ENCODE measurements at regions not wholly inside any gene's neighbourhood (a gene's known extent, or its start where the extent isn't known, plus 50 kb on each side); places are given as distances from the start of the nearest gene placed in this dataset.

GRCh38 chr5:52269859-52270258 is 517.9 kb upstream of the ITGA1 start:
- Histone ChIP-seq H3K9ac (no peak overlapping the region), H3K4me1 (peaks cover 15% of the 10 kb centered on the region), H3K4me2 (no peak overlapping the region), H3K27me3 (no peaks in the 10 kb centered on the region), H3K4me3 (no peak overlapping the region), H3K27ac (no peak overlapping the region), H2AFZ (replicated peaks) (no peak overlapping the region), H3K36me3 (no peaks in the 10 kb centered on the region), H3F3A (ENCODE audit: low read depth) (no peaks in the 10 kb centered on the region), H4K20me1 (ENCODE audit: low read depth) (no peaks in the 10 kb centered on the region), H3K9me3 (ENCODE audit: low read depth) (no peaks in the 10 kb centered on the region), H3K79me2 (ENCODE audit: low read depth) (no peaks in the 10 kb centered on the region)
- Mint-ChIP-seq H3K27ac (no peak overlapping the region), H3K9me3 (peaks cover 3% of the 10 kb centered on the region), H3K4me1 (peaks cover 8% of the 10 kb centered on the region), H3K36me3 (no peaks in the 10 kb centered on the region), H3K4me3 (no peak overlapping the region), H3K27me3 (ENCODE audit: insufficient read depth, low read depth) (peaks cover 19% of the 10 kb centered on the region)
- no peak for DNase-seq (ENCODE audit: low spot score)
- TF ChIP-seq EZH2phosphoT487 (IDR thresholded peaks at IDR 0.05): no peak
- TF ChIP-seq EZH2 (IDR thresholded peaks at IDR 0.05): no peak
- no peak for TF ChIP-seq CTCF (IDR thresholded peaks at IDR 0.05)

GRCh38 chr5:52275639-52276038 is 512.1 kb upstream of the ITGA1 start:
- peaks cover 18% of the 10 kb centered on the region for H3K4me1 Mint-ChIP-seq
- no peaks in the 10 kb centered on the region for H4K20me1 ChIP-seq (ENCODE audit: low read depth)
- H3K4me2 ChIP-seq: no peak overlapping the region
- no peaks in the 10 kb centered on the region for H3K9me3 ChIP-seq (ENCODE audit: low read depth)
- no peak overlapping the region for H3K4me3 ChIP-seq
- peaks cover 6% of the 10 kb centered on the region for H3K4me1 ChIP-seq
- H3K27ac Mint-ChIP-seq: no peak overlapping the region
- TF ChIP-seq EZH2 (IDR thresholded peaks at IDR 0.05) (no peak), CTCF (IDR thresholded peaks at IDR 0.05) (no peak), EZH2phosphoT487 (IDR thresholded peaks at IDR 0.05) (no peak)
- peaks cover 16% of the 10 kb centered on the region for H3K9me3 Mint-ChIP-seq
- no peaks in the 10 kb centered on the region for H3K36me3 Mint-ChIP-seq
- H3K36me3 ChIP-seq: no peaks in the 10 kb centered on the region
- H3K27me3 Mint-ChIP-seq (ENCODE audit: insufficient read depth, low read depth): peaks cover 18% of the 10 kb centered on the region
- H3K79me2 ChIP-seq (ENCODE audit: low read depth): no peaks in the 10 kb centered on the region
- H3K4me3 Mint-ChIP-seq: no peak overlapping the region
- H3K9ac ChIP-seq: no peak overlapping the region
- H2AFZ ChIP-seq (replicated peaks): no peak overlapping the region
- no peak overlapping the region for H3K27ac ChIP-seq
- no peaks in the 10 kb centered on the region for H3K27me3 ChIP-seq
- H3F3A ChIP-seq (ENCODE audit: low read depth): no peaks in the 10 kb centered on the region
- no peak for DNase-seq (ENCODE audit: low spot score)

- H3K4me2 ChIP-seq: peak overlapping the region; percentile 18
- no peaks in the 10 kb centered on the region for H3K9me3 ChIP-seq (ENCODE audit: low read depth)
- peak; percentile 31 for DNase-seq (ENCODE audit: low spot score)
- H3K36me3 Mint-ChIP-seq: no peaks in the 10 kb centered on the region
- TF ChIP-seq EZH2 (IDR thresholded peaks at IDR 0.05): no peak
- TF ChIP-seq EZH2phosphoT487 (IDR thresholded peaks at IDR 0.05): no peak
- no peak for TF ChIP-seq CTCF (IDR thresholded peaks at IDR 0.05)
- no peaks in the 10 kb centered on the region for H3K27me3 ChIP-seq
- H3K4me3 ChIP-seq: no peak overlapping the region
- H3K4me3 Mint-ChIP-seq: no peak overlapping the region
- H4K20me1 ChIP-seq (ENCODE audit: low read depth): no peaks in the 10 kb centered on the region
- no peak overlapping the region for H2AFZ ChIP-seq (replicated peaks)
- H3F3A ChIP-seq (ENCODE audit: low read depth): no peaks in the 10 kb centered on the region
- peaks cover 15% of the 10 kb centered on the region for H3K9me3 Mint-ChIP-seq
- H3K27me3 Mint-ChIP-seq (ENCODE audit: insufficient read depth, low read depth): peaks cover 14% of the 10 kb centered on the region
- peaks cover 6% of the 10 kb centered on the region for H3K4me1 ChIP-seq
- H3K27ac ChIP-seq: no peak overlapping the region
- no peak overlapping the region for H3K9ac ChIP-seq
- H3K4me1 Mint-ChIP-seq: peaks cover 18% of the 10 kb centered on the region
- no peaks in the 10 kb centered on the region for H3K79me2 ChIP-seq (ENCODE audit: low read depth)
- no peak overlapping the region for H3K27ac Mint-ChIP-seq
- H3K36me3 ChIP-seq: no peaks in the 10 kb centered on the region
These were observed 510.6 kb upstream of the ITGA1 start for GRCh38 chr5:52277101-52277500.

Measured in neural progenitor cell (in vitro differentiated cells).